Right lobe of liver (tissue), 4 donors: ENCODE measurements at regions not wholly inside any gene's neighbourhood (a gene's known extent, or its start where the extent isn't known, plus 50 kb on each side); places are given as distances from the start of the nearest gene placed in this dataset.

Source experiments
- CTCF ChIP-seq, 4 donors: fragments of 200-600 bp in 3 of 4; fragments of 450-650 bp in 1 of 4; IDR thresholded peaks; one replicate each; pipeline versions ENCODE4 v1.5.1 to v1.8.0; 2016 to 2022; ENCODE audit warnings: antibody characterized with exemption in 4 of 4, mild to moderate bottlenecking in 2 of 4
- POLR2A ChIP-seq: fragments of 450-650 bp; IDR thresholded peaks from one replicate; pipeline ENCODE4 v1.6.1; 2017; ENCODE audit warnings: antibody characterized with exemption, mild to moderate bottlenecking
- donor health status: DM: no; HTN: no; CAD: no.
- donor health status: DM: no; HTN: no; CAD: no.
- donor health status: DM: no; HTN: yes; CAD: no.

GRCh38 chr2:122251158-122251557 is 495.7 kb downstream of the TSN start:
- TF ChIP-seq CTCF (IDR thresholded peaks at IDR 0.05) (no peak), POLR2A (no peak)
